IMR-90 (cell line): ENCODE measurements at regions not wholly inside any gene's neighbourhood (a gene's known extent, or its start where the extent isn't known, plus 50 kb on each side); places are given as distances from the start of the nearest gene placed in this dataset.

Experiments
- ATAC-seq: fragments of 200-7000 bp; cut with Tn5 transposase; 2 replicates; pipeline ENCODE4 v1.9.1; 2020; ENCODE audit warnings: low read depth, mild to moderate bottlenecking, moderate library complexity
- BruUV-seq: library from RNA; stranded (reverse); fragments of 400-500 nt; replicated peaks from 2 replicates; lab custom pipeline; 2021; lab: Mats Ljungman, UMichigan
- CTCF ChIA-PET: fragments of 300-600 bp; formaldehyde crosslinking; extraction: SDS; loops from one replicate; lab custom pipeline; 2021; ENCODE audit warnings: antibody characterized with exemption; lab: Yijun Ruan, JAX
- POLR2A ChIA-PET: fragments of 300-600 bp; sonication (Branson Sonifier 250); formaldehyde crosslinking; loops from one replicate; lab custom pipeline; 2022; ENCODE audit warnings: antibody characterized with exemption; ENCODE audit not compliant: unreplicated experiment; lab: Charles Lee
- DNase-seq: peaks from one replicate; pipeline ENCODE4 v3.0.0; 2013
- H2AFZ ChIP-seq: replicated peaks from 2 replicates; pipeline ENCODE3; 2013; ENCODE audit warnings: low read length, mild to moderate bottlenecking; ENCODE audit not compliant: poor library complexity
- H2AK5ac ChIP-seq: 2 replicates; pipeline ENCODE4 v1.6.1; 2013; ENCODE audit warnings: low read depth, low read length, inconsistent platforms
- H2AK9ac ChIP-seq: replicated peaks from 2 replicates; pipeline ENCODE3; 2013; ENCODE audit warnings: mild to moderate bottlenecking, low read depth, low read length, moderate library complexity; ENCODE audit not compliant: poor library complexity
- H2BK120ac ChIP-seq: 2 replicates; pipeline ENCODE4 v1.6.1; 2013; ENCODE audit warnings: low read depth, low read length, inconsistent platforms
- H2BK15ac ChIP-seq: 3 replicates; pipeline ENCODE4 v1.6.1; 2013; ENCODE audit warnings: low read depth, low read length, inconsistent platforms
- H2BK20ac ChIP-seq: 2 replicates; pipeline ENCODE4 v1.6.1; 2013; ENCODE audit warnings: low read depth, mild to moderate bottlenecking, inconsistent platforms, low read length, moderate library complexity
- H2BK5ac ChIP-seq: 2 replicates; pipeline ENCODE4 v1.6.1; 2013; ENCODE audit warnings: mild to moderate bottlenecking, low read depth, low read length, inconsistent platforms; ENCODE audit not compliant: poor library complexity, severe bottlenecking
- H3K14ac ChIP-seq: replicated peaks from 2 replicates; pipeline ENCODE4 v1.6.1; 2013; ENCODE audit warnings: low read depth, low read length, inconsistent platforms
- H3K18ac ChIP-seq: 2 replicates; pipeline ENCODE4 v1.6.1; 2013; ENCODE audit warnings: low read depth, low read length, control low read depth
- H3K23ac ChIP-seq: 2 replicates; pipeline ENCODE4 v1.6.1; 2013; ENCODE audit warnings: low read depth, low read length, inconsistent platforms
- H3K27ac ChIP-seq: 2 replicates; pipeline ENCODE4 v1.5.1; 2013; ENCODE audit warnings: mild to moderate bottlenecking, control low read depth, low read length; ENCODE audit not compliant: insufficient read depth
- H3K27me3 ChIP-seq: 2 replicates; pipeline ENCODE4 v1.6.1; 2013; ENCODE audit warnings: low read length; ENCODE audit not compliant: control insufficient read depth, insufficient read depth
- H3K36me3 ChIP-seq: 2 replicates; pipeline ENCODE4 v1.6.1; 2013; ENCODE audit warnings: low read length, mixed read lengths; ENCODE audit not compliant: control insufficient read depth, insufficient read depth
- H3K4ac ChIP-seq: 2 replicates; pipeline ENCODE4 v1.6.1; 2013; ENCODE audit warnings: low read depth, low read length, inconsistent platforms
- H3K4me1 ChIP-seq: 2 replicates; pipeline ENCODE4 v1.6.1; 2013; ENCODE audit warnings: low read length, mixed read lengths; ENCODE audit not compliant: control insufficient read depth, insufficient read depth
- H3K4me2 ChIP-seq: 2 replicates; pipeline ENCODE4 v1.6.1; 2013; ENCODE audit warnings: low read depth, mild to moderate bottlenecking, control low read depth, low read length, moderate library complexity
- H3K4me3 ChIP-seq: 2 replicates; pipeline ENCODE4 v1.5.1; 2013; ENCODE audit warnings: low read depth, mild to moderate bottlenecking, control low read depth, low read length, moderate library complexity; ENCODE audit not compliant: insufficient read depth
- H3K56ac ChIP-seq: 2 replicates; pipeline ENCODE4 v1.6.1; 2013; ENCODE audit warnings: low read length, inconsistent platforms; ENCODE audit not compliant: insufficient read depth; ENCODE audit errors: extremely low read depth
- H3K79me1 ChIP-seq, 2 experiments: 2 replicates each; pipeline ENCODE4 v1.6.1; 2013; ENCODE audit warnings: low read length in 2 of 2, inconsistent platforms in 1 of 2, low read depth in 1 of 2
- H3K9ac ChIP-seq: 2 replicates; pipeline ENCODE4 v1.6.1; 2013; ENCODE audit warnings: low read depth, low read length, control low read depth
- H3K9me1 ChIP-seq: 2 replicates; pipeline ENCODE4 v1.6.1; 2013; ENCODE audit warnings: low read length, inconsistent platforms; ENCODE audit not compliant: insufficient read depth
- H3K9me3 ChIP-seq: 2 replicates; pipeline ENCODE4 v1.6.1; 2013; ENCODE audit warnings: low read length; ENCODE audit not compliant: control insufficient read depth, insufficient read depth
- H4K20me1 ChIP-seq: 2 replicates; pipeline ENCODE4 v1.6.1; 2013; ENCODE audit warnings: low read length, inconsistent platforms; ENCODE audit not compliant: insufficient read depth
- H4K5ac ChIP-seq: 2 replicates; pipeline ENCODE4 v1.6.1; 2013; ENCODE audit warnings: mild to moderate bottlenecking, low read depth, low read length, control low read depth
- H4K8ac ChIP-seq, 2 experiments: 2 replicates each; pipeline ENCODE4 v1.6.1; 2013; ENCODE audit warnings: low read depth in 2 of 2, low read length in 2 of 2, control low read depth in 1 of 2, inconsistent platforms in 1 of 2
- H4K91ac ChIP-seq: 2 replicates; pipeline ENCODE4 v1.6.1; 2013; ENCODE audit warnings: low read depth, low read length, inconsistent platforms; ENCODE audit not compliant: insufficient read depth
- BHLHE40 ChIP-seq: fragments of 150-350 bp; IDR thresholded peaks from 2 replicates; pipeline ENCODE4 v1.6.1; 2016; ENCODE audit warnings: mild to moderate bottlenecking, low read depth, low read length
- ELK1 ChIP-seq: fragments of 150-350 bp; IDR thresholded peaks from 2 replicates; pipeline ENCODE4 v1.6.1; 2016; ENCODE audit warnings: low read depth, mild to moderate bottlenecking, low read length, moderate library complexity, borderline replicate concordance
- WGBS, 2 experiments: methylation state at CpG; one replicate each; pipeline versions ENCODE4 v1.1.5 to v1.1.7; 2013; ENCODE audit warnings: missing lambda C conversion rate in 2 of 2; ENCODE audit not compliant: insufficient read length in 1 of 2; ENCODE audit errors: extremely low coverage in 2 of 2; 5-methylcytosine and 5-hydroxymethylcytosine counted together
- dilution Hi-C: fragments of 300-500 bp; cut with HindIII; formaldehyde crosslinking; loops from one replicate; pipeline ENCODE4 v1.14.3; 2018; ENCODE audit warnings: low sequenced_read_pairs; ENCODE audit not compliant: unreplicated experiment
- in situ Hi-C: fragments of 300-500 bp; cut with MboI; formaldehyde crosslinking; loops from 3 replicates; pipeline ENCODE4 v1.14.3; 2019; ENCODE audit warnings: low sequenced_read_pairs, inconsistent platforms, mixed read lengths
- intact Hi-C: fragments of 100-400 bp; cut with micrococcal nuclease; formaldehyde crosslinking; loops from 2 replicates; pipeline ENCODE4 v1.10.0; 2022

GRCh38 chr2:144905956-144906355 is 386.0 kb upstream of the ZEB2 start:
- no peak overlapping the region for H3K4me3 ChIP-seq
- no peaks in the 10 kb centered on the region for H3K9me1 ChIP-seq
- H2BK5ac ChIP-seq: no peak overlapping the region
- no peak overlapping the region for H2AK9ac ChIP-seq
- H4K5ac ChIP-seq: no peak overlapping the region
- in situ Hi-C loops: no loop called here
- H3K14ac ChIP-seq: no peak overlapping the region
- H3K23ac ChIP-seq: no peak overlapping the region
- BruUV-seq: no TSS peak
- H4K91ac ChIP-seq: no peak overlapping the region
- no peak overlapping the region for H3K9ac ChIP-seq
- DNase-seq (no peak), ATAC-seq (no peak)
- H3K9me3 ChIP-seq: no peaks in the 10 kb centered on the region
- no peaks in the 10 kb centered on the region for H3K79me1 ChIP-seq
- no peak overlapping the region for H2BK120ac ChIP-seq
- no peak overlapping the region for H3K4ac ChIP-seq
- H3K18ac ChIP-seq: no peak overlapping the region
- WGBS, 2 experiments: no CpG with 5 or more reads among the region's 2 CpGs
- TF ChIP-seq ELK1 (no peak), BHLHE40 (no peak)
- H3K27ac ChIP-seq: no peak overlapping the region
- dilution Hi-C loops: no loop called here
- CTCF ChIA-PET: no interaction called here
- H2BK20ac ChIP-seq: no peak overlapping the region
- H4K8ac ChIP-seq: no peak overlapping the region
- no peak overlapping the region for H2AFZ ChIP-seq
- no peaks in the 10 kb centered on the region for H3K36me3 ChIP-seq
- H3K56ac ChIP-seq: no peak overlapping the region
- H2AK5ac ChIP-seq: no peak overlapping the region
- H4K20me1 ChIP-seq: no peaks in the 10 kb centered on the region
- H2BK15ac ChIP-seq: no peak overlapping the region
- intact Hi-C loops: no loop called here
- no peaks in the 10 kb centered on the region for H3K27me3 ChIP-seq
- no peak overlapping the region for H3K4me2 ChIP-seq
- POLR2A ChIA-PET: no interaction called here
- H3K4me1 ChIP-seq: no peaks in the 10 kb centered on the region
